SJCRH30 (cell line): ENCODE measurements at regions not wholly inside any gene's neighbourhood (a gene's known extent, or its start where the extent isn't known, plus 50 kb on each side); places are given as distances from the start of the nearest gene placed in this dataset.

Experiments
- DNase-seq, 2 experiments: peaks; one replicate each; pipeline ENCODE4 v3.0.0-alpha.2; 2015 to 2020
- H3K27ac ChIP-seq: fragments of 250-450 bp; sonication (Bioruptor Pico); 2 replicates; pipeline ENCODE4 v1.5.1; 2020; ENCODE audit warnings: mild to moderate bottlenecking, moderate library complexity
- H3K27me3 ChIP-seq: fragments of 250-450 bp; sonication (Bioruptor Pico); 2 replicates; pipeline ENCODE4 v1.5.1; 2020; ENCODE audit warnings: mild to moderate bottlenecking, moderate library complexity
- H3K36me3 ChIP-seq: fragments of 250-450 bp; sonication (Bioruptor Pico); 2 replicates; pipeline ENCODE4 v1.5.1; 2020; ENCODE audit warnings: mild to moderate bottlenecking, moderate library complexity
- H3K4me1 ChIP-seq: fragments of 250-450 bp; sonication (Bioruptor Pico); 2 replicates; pipeline ENCODE4 v1.5.1; 2020; ENCODE audit warnings: mild to moderate bottlenecking, moderate library complexity
- H3K4me3 ChIP-seq: fragments of 250-450 bp; sonication (Bioruptor Pico); 2 replicates; pipeline ENCODE4 v1.5.1; 2020; ENCODE audit warnings: mild to moderate bottlenecking, moderate library complexity
- H3K9me3 ChIP-seq: fragments of 250-450 bp; sonication (Bioruptor Pico); replicated peaks from 2 replicates; pipeline ENCODE4 v1.5.1; 2020; ENCODE audit warnings: mild to moderate bottlenecking, moderate library complexity

DNA sequence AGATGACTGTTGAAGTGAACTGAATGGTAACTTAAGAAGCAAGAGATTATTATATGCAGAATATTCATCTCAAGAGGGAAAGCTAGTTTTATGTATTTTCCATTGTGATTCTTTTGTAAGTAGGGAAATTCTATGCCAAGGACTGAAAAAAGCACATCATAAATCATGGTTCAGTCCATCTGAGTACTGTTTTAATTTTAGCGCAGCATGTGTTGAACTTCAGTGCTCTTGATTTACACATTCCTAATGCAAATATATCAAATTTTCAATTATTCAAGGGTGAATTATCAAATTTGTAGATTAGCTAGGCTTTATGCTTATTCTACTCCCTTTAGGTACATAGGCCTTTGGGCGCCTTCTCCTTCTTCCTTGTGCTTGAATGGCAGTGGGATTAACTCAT is 50.3 kb upstream of the TCF12 start:
- Histone ChIP-seq H3K9me3 (no peaks in the 10 kb centered on the region), H3K36me3 (no peaks in the 10 kb centered on the region), H3K4me1 (peaks cover 21% of the 10 kb centered on the region), H3K27me3 (no peaks in the 10 kb centered on the region), H3K27ac (no peak overlapping the region), H3K4me3 (no peak overlapping the region)
- no peak for DNase-seq

DNA sequence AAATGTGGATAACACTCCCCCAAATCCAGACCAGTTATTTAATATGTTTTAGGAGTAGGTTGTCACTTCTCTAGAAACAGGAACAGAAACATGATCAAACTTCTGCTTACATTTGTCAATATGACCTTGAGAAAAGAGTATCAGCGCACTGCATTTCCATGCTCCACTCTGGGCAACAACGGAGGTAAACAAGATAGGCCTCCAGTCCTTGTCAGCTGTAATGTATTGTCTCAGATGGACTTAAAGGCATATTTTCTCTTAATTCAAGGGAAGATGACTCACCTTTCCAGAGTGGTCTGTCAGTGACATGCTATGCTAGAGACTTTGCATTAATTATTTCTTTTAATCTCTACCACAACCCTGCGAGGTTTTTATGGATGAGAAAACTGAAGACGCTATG is 51.6 kb upstream of the TCF12 start:
- no peak for DNase-seq
- no peak overlapping the region for H3K27ac ChIP-seq
- no peaks in the 10 kb centered on the region for H3K27me3 ChIP-seq

DNA sequence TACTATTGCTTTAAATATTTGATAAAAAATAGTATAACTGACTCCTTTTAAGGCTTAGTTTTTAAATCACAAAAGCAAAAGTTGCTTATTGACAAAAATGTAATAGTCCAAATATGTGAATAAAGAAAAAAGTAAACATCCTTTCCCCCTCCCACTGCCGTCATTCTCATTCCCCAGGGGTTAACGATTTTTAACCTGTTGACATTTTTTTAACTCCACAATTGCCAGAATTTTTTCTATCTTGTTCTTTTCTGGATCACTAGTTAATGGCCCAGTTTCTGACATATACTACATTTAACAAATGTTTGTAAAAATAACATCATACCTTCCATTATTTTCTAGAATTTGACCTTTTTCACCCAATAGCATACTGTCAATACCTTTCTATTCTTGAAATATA is 60.6 kb upstream of the TCF12 start:
- no peak for DNase-seq
- Histone ChIP-seq H3K4me3 (no peak overlapping the region), H3K27ac (no peak overlapping the region), H3K4me1 (no peaks in the 10 kb centered on the region), H3K27me3 (no peaks in the 10 kb centered on the region), H3K36me3 (no peaks in the 10 kb centered on the region), H3K9me3 (no peaks in the 10 kb centered on the region)

More for the DNA sequence above, 51.6 kb upstream of the TCF12 start:
- no peak overlapping the region for H3K4me3 ChIP-seq
- no peaks in the 10 kb centered on the region for H3K9me3 ChIP-seq
- peaks cover 14% of the 10 kb centered on the region for H3K4me1 ChIP-seq
- no peaks in the 10 kb centered on the region for H3K36me3 ChIP-seq

DNA sequence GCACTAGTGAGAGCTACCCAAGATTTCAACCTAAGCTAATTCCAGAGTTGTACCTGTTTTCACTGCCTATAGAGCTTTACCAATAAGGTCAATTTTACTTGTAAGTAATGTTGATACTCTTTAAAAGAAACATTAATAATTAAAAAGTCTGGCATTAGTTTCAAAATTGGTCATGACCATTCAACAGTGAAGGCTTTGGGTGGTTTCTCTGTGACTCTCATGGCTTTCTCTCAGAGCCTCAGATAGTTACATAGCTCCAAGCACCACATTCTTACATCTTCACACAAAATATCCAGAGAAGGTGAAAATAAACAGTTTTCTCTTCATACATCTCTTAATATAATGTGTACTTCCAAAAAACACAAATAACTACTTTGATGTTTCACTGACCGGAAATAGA is 61.5 kb upstream of the TCF12 start:
- no peak for DNase-seq

DNA sequence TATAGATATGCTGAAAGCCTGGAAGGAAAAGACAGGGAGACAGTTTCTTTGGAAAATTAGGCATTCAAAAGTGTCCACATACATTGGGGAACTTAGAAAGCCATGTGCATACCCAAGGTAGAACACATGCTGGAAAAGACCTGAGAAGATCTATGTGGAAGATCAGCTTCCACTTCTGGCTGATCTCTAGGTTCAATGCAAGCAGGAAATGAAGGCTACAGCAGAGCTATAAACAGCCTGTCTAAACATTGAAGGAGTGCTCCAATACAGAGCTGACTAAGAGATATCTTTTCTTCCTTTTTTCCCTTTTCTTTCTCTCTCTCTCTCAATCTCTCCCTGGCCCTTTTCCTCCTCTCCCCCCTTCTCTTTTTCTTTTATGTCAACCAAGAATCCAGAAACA is 73.6 kb upstream of the TCF12 start:
- peaks cover 4% of the 10 kb centered on the region; the same call in 1 of the 2 replicates for H3K9me3 ChIP-seq
- DNase-seq = no peak
- no peak overlapping the region for H3K4me3 ChIP-seq
- no peaks in the 10 kb centered on the region for H3K4me1 ChIP-seq
- no peaks in the 10 kb centered on the region for H3K36me3 ChIP-seq
- H3K27me3 ChIP-seq = no peaks in the 10 kb centered on the region
- no peak overlapping the region for H3K27ac ChIP-seq

More for the DNA sequence above, 61.5 kb upstream of the TCF12 start:
- Histone ChIP-seq H3K36me3 (no peaks in the 10 kb centered on the region), H3K4me1 (no peaks in the 10 kb centered on the region), H3K27ac (no peak overlapping the region), H3K27me3 (no peaks in the 10 kb centered on the region), H3K4me3 (no peak overlapping the region), H3K9me3 (no peaks in the 10 kb centered on the region)

DNA sequence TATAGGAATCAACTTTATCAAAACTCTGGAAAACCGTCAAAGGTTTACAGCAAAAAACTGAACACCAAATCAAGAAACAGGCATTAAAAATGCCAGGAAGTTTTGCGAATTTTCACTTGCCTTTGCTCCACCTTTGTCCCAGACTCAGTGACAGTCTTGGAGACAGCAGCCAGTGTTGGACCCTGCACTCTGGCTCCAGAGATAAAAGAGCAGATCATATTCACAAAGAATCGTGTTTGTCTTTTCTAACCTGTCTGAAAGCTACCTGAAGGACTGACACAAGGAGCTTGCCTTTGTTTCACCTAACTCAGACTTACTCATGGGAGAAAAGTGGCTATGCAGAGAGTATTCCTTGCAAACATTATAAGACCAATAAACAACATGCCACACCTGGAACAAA is 74.0 kb upstream of the TCF12 start:
- no peaks in the 10 kb centered on the region for H3K36me3 ChIP-seq
- H3K27ac ChIP-seq = no peak overlapping the region
- no peak overlapping the region for H3K4me3 ChIP-seq
- peaks cover 4% of the 10 kb centered on the region; the same call in 1 of the 2 replicates for H3K9me3 ChIP-seq
- no peaks in the 10 kb centered on the region for H3K27me3 ChIP-seq
- no peaks in the 10 kb centered on the region for H3K4me1 ChIP-seq
- DNase-seq = no peak

DNA sequence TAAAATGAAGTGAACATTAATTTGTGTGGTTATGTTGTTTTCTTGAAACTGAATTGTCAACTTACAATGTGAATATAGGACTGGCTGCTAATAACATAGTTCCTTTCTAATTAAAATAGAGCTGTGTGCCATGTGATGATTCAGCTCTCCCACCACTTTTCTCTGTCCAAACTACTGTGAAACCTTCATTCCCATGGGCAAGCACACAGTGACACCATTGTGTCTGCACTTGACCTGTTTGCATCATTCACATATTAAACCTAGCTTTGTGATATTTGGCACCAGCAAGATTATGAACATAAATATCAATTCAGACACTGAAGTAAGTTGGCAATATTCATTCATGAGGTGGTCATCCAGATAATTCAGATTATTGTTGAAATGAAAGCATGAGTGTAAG is 78.8 kb upstream of the TCF12 start:
- H3K27me3 ChIP-seq = no peaks in the 10 kb centered on the region
- peaks cover 9% of the 10 kb centered on the region; the same call in 1 of the 2 replicates for H3K4me1 ChIP-seq
- no peak overlapping the region for H3K27ac ChIP-seq
- no peak overlapping the region for H3K4me3 ChIP-seq
- no peak for DNase-seq
- H3K36me3 ChIP-seq = no peaks in the 10 kb centered on the region
- H3K9me3 ChIP-seq = peaks cover 7% of the 10 kb centered on the region; the same call in 1 of the 2 replicates

DNA sequence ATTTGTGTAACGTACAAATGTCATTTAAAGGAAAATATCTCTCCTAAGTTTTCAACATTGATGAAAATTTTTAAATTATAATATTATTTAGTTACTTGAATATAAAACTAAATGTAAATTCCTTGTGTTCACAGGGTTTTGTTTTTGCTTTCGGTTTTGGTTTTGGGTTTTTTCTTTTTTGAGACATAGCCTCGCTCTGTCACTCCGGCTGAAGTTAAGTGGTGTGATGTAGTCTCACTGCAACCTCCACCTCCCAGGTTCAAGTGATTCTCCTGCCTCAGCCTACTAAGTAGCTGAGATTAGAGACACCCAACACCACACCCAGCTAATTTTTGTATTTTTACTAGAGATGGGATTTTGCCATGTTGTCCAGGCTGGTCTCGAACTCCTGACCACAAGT is 79.3 kb upstream of the TCF12 start:
- H3K4me1 ChIP-seq = peaks cover 9% of the 10 kb centered on the region; the same call in 1 of the 2 replicates
- H3K27me3 ChIP-seq = no peaks in the 10 kb centered on the region
- no peak for DNase-seq
- no peaks in the 10 kb centered on the region for H3K36me3 ChIP-seq
- H3K9me3 ChIP-seq = peaks cover 7% of the 10 kb centered on the region; the same call in 1 of the 2 replicates
- no peak overlapping the region for H3K27ac ChIP-seq
- H3K4me3 ChIP-seq = no peak overlapping the region

DNA sequence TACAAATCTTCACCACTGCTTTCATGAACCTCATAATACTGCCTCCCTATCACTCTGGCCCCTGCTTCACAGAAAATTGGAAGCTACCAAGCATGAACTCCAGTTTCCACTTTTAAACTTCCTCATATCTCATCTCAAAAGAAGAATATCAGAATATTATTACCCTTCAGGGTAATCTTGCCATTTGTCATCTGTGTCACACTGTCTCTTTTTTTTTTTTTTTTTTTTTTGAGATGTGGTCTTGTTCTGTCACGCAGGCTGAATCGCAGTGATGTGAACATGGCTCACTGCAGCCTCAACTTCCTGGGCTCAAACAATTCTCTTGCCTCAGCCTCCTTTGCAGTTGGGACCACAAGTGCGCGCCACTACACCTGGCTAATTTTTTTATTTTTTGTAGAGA is 80.4 kb upstream of the TCF12 start:
- peaks cover 7% of the 10 kb centered on the region; the same call in 1 of the 2 replicates for H3K9me3 ChIP-seq
- H3K36me3 ChIP-seq = no peaks in the 10 kb centered on the region
- no peak overlapping the region for H3K4me3 ChIP-seq
- no peak for DNase-seq
- H3K27me3 ChIP-seq = no peaks in the 10 kb centered on the region
- peaks cover 9% of the 10 kb centered on the region; the same call in 1 of the 2 replicates for H3K4me1 ChIP-seq
- H3K27ac ChIP-seq = no peak overlapping the region

DNA sequence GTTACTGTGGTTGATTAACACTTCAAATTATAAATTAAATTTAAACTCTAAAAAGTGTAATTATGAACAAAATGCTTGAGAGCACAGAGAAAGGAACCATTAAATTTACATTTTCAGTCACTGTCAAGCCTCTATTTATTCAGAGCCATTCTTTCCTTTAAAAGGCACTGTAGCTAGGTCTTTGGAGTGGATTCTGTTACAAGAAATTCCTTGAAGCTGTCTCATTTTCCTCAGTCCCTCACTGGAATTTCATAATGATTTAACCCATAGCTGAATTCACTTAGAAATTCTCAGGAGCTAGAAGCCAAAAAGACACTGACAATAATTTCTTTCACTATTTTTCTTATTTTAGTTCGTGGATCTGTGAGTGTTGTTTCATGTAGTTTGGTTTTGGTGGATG is 81.2 kb upstream of the TCF12 start:
- H3K27me3 ChIP-seq = no peaks in the 10 kb centered on the region
- no peak overlapping the region for H3K4me3 ChIP-seq
- H3K9me3 ChIP-seq = peaks cover 7% of the 10 kb centered on the region; the same call in 1 of the 2 replicates
- DNase-seq = no peak
- peaks cover 9% of the 10 kb centered on the region; the same call in 1 of the 2 replicates for H3K4me1 ChIP-seq
- no peak overlapping the region for H3K27ac ChIP-seq
- no peaks in the 10 kb centered on the region for H3K36me3 ChIP-seq

DNA sequence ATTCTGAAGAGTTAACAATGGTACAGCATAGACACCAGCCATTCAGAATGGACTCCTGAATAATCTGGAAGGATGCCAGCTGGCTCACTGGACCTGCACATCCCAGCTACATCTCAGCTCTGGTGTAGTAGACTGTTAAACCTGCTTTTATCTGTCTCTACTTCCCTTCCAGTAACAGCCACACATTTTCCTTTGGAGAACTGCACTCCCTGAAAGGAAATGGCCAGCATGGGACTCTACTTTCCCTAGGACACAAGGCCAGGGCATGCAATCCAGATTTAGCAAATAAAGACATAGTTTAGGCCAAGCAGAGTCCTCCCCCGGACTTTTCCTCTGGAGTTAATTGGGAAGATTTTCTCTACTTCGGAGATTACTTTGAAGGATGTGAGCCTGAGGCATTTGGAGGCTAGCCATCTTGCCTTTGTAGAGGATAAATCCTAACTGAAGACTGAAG is 82.7 kb upstream of the TCF12 start:
- Histone ChIP-seq H3K27ac (no peak overlapping the region), H3K4me3 (no peak overlapping the region), H3K9me3 (peaks cover 4% of the 10 kb centered on the region; the same call in 1 of the 2 replicates), H3K36me3 (no peaks in the 10 kb centered on the region), H3K4me1 (peaks cover 9% of the 10 kb centered on the region; the same call in 1 of the 2 replicates), H3K27me3 (no peaks in the 10 kb centered on the region)
- peak in 1 of 2 experiments; percentile 38 for DNase-seq

DNA sequence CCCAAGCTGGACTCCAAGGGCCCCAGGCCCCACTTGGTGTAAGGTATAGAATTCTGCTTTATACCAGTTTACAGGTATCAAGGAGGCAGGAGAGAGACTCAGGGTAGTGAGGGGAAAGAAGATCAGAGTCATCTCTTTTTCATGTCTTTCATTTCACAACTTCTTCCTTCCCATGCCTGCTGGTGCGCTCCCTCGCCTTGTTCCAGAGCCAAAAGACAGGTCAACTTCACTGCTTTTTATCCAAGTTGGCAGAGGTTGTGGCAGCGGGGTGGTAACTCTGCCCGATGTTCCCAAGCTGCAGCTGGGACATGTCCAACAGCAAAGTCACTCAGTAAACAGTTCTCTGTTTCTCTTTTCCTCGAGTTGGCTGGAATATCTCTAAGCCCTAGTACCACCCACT is 86.3 kb upstream of the TCF12 start:
- H3K27ac ChIP-seq = no peak overlapping the region
- DNase-seq = no peak
- H3K27me3 ChIP-seq = no peaks in the 10 kb centered on the region
- no peak overlapping the region for H3K4me3 ChIP-seq
- H3K9me3 ChIP-seq = no peaks in the 10 kb centered on the region
- peaks cover 8% of the 10 kb centered on the region; the same call in 1 of the 2 replicates for H3K4me1 ChIP-seq
- H3K36me3 ChIP-seq = no peaks in the 10 kb centered on the region

DNA sequence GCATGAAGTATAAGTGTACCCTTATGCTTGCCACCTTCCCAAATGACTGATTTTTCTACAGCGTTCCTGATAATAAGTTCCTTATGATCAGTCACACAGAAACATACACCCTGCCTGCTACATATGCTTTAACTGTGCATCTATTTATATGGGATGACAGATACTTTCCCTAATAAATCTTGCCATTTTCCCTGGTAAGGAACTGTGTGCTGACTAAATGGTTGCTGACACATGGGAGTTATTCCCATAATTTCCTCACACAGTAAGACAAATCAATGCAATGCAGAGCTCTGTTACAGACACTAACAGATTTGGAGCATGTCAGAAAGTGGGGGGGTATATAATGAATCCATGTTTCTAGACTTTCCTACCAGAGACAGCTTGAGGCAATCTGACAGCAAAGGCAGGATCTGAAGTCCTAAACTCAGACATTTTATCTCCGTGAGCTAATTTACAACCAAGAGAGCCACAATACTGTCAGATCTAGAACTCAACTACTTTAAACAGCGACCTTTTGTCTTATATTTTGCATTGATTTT is 86.9 kb upstream of the TCF12 start:
- Histone ChIP-seq H3K4me1 (0 out of 2 replicates have a peak, but pooled peaks cover 4% of the 10 kb centered on the region), H3K4me3 (no peak overlapping the region), H3K27ac (no peak overlapping the region), H3K9me3 (no peaks in the 10 kb centered on the region), H3K27me3 (no peaks in the 10 kb centered on the region), H3K36me3 (no peaks in the 10 kb centered on the region)
- DNase-seq = no peak

DNA sequence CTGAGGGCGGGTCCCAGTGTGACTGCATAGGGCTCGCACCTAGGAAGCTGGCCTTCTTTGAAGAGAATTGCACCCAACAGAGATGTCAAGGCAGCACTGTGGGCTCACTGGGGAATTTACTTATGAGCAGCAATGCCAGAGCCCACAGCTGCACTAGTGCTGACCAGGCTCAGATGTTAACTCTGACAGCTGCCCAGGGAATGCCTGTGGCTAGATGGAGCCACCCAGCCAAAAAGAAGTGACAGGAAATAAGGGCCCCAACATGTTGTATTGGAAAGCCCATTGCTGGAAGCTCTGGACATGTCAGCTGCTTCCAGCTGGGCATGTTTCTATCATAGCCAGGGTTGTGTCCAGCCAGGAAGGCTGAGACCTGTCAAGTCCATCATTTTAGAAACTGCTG is 90.9 kb upstream of the ZNF280D start:
- DNase-seq = peak; percentile 78 to 88

DNA sequence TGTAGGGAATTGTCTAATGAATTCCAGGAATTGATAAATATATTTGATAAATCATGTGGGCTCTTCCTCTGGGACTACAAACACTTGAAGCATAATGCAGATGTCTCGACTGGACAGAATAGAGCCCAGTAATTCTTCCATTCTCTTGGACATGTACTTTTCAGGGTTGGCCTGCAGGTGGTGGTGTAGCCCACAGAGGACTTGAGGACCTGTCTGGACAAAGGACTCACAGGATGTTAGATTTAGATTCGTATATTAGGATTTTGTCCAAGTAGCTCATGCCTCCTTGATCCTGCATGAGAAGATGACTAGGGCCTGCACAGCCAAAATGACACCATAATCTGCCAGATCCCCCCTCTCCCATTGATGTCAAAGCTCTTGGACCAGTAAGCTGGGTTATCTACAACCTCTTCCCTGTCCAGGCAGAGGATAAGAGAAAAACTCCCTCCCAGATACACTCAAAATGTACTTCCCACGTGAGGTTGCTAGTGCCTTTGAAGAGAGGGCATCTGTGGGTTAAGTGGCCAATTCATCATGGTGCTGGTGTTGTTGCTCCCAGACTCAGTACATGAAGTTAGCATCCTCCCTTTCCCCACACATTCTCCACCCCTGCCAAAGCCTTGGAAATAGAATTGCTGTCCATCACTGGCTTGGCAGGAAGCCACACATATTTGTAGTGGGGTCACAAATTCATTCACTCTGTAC is 88.6 kb upstream of the ZNF280D start:
- peak; percentile 69 to 82 for DNase-seq

More for the DNA sequence above, 90.9 kb upstream of the ZNF280D start:
- no peak overlapping the region for H3K4me3 ChIP-seq
- peaks cover 14% of the 10 kb centered on the region for H3K4me1 ChIP-seq
- H3K9me3 ChIP-seq = no peaks in the 10 kb centered on the region
- H3K36me3 ChIP-seq = no peaks in the 10 kb centered on the region
- no peaks in the 10 kb centered on the region for H3K27me3 ChIP-seq
- H3K27ac ChIP-seq = no peak overlapping the region

More for the DNA sequence above, 88.6 kb upstream of the ZNF280D start:
- no peaks in the 10 kb centered on the region for H3K9me3 ChIP-seq
- H3K36me3 ChIP-seq = no peaks in the 10 kb centered on the region
- H3K4me1 ChIP-seq = peaks cover 18% of the 10 kb centered on the region
- no peak overlapping the region for H3K27ac ChIP-seq
- H3K4me3 ChIP-seq = no peak overlapping the region
- no peaks in the 10 kb centered on the region for H3K27me3 ChIP-seq
